ENCODE measurements at regions not wholly inside any gene's neighbourhood (a gene's known extent, or its start where the extent isn't known, plus 50 kb on each side); places are given as distances from the start of the nearest gene placed in this dataset.

- TF ChIP-seq, protein P1, sequence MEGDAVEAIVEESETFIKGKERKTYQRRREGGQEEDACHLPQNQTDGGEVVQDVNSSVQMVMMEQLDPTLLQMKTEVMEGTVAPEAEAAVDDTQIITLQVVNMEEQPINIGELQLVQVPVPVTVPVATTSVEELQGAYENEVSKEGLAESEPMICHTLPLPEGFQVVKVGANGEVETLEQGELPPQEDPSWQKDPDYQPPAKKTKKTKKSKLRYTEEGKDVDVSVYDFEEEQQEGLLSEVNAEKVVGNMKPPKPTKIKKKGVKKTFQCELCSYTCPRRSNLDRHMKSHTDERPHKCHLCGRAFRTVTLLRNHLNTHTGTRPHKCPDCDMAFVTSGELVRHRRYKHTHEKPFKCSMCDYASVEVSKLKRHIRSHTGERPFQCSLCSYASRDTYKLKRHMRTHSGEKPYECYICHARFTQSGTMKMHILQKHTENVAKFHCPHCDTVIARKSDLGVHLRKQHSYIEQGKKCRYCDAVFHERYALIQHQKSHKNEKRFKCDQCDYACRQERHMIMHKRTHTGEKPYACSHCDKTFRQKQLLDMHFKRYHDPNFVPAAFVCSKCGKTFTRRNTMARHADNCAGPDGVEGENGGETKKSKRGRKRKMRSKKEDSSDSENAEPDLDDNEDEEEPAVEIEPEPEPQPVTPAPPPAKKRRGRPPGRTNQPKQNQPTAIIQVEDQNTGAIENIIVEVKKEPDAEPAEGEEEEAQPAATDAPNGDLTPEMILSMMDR (IDR thresholded peaks at IDR 0.05; ENCODE audit: low read depth, low read length) = no peak
Measured at GRCh38 chr2:64238799-64239198, 94.6 kb upstream of the PELI1 start.

GRCh38 chr2:64243081-64244036 lies 99.1 kb upstream of the PELI1 start:
- TF ChIP-seq, protein P1 (IDR thresholded peaks at IDR 0.05; ENCODE audit: low read depth, low read length) = no peak

More at GRCh38 chr2:64238799-64239198, 94.6 kb upstream of the PELI1 start:
- no peak overlapping the region for H3K4me3 ChIP-seq (ENCODE audit: low read depth, low read length)

DNA sequence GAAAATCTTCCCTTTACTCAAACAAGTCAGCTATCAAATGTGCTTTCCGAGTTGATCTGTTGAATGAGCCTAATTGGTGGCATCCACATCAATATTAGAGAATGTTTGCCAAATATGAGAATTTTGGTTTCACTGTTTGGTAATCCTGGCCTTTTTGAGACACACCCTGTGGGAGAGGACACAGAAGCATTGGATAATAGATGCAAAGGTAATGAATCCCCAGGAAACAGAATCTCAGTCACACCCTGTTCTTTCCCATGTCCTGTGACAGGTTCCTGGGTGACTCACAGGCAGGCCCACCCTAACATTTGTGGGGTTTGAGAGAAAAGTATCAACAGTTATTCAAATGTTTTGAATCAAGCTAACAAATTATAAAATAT lies 99.8 kb upstream of the PELI1 start:
- no peak overlapping the region for H3K4me3 ChIP-seq (ENCODE audit: low read depth, low read length)
- TF ChIP-seq, protein P1 (IDR thresholded peaks at IDR 0.05; ENCODE audit: low read depth, low read length) = no peak

More at GRCh38 chr2:64243081-64244036, 99.1 kb upstream of the PELI1 start:
- no peak overlapping the region for H3K4me3 ChIP-seq (ENCODE audit: low read depth, low read length)

- no peak overlapping the region for H3K4me3 ChIP-seq (ENCODE audit: low read depth, low read length)
- TF ChIP-seq, protein P1 (IDR thresholded peaks at IDR 0.05; ENCODE audit: low read depth, low read length) = no peak
Measured at GRCh38 chr2:64245631-64246030, 101.4 kb upstream of the PELI1 start.

DNA sequence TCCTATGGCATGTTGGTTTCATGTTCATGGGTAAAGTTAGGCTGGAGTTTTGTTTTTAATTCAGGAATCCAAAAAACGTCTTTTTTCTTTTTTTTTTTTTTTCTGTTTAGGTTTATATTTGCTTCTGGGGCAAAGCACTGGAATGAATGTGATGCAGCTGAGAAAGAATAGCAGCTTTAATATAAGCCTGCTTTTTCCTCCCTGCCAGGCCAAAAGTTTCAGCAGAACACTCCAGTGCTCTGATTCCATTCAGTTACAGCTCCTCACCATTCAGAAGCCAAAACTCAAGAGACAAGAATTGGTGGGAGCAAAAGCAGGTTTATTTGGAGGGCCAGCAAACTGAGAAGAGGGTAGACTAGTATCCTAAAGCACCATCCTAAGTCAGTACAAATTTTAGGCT lies 102.7 kb upstream of the PELI1 start:
- TF ChIP-seq, protein P1 (IDR thresholded peaks at IDR 0.05; ENCODE audit: low read depth, low read length) = no peak
- H3K4me3 ChIP-seq (ENCODE audit: low read depth, low read length) = no peak overlapping the region

- TF ChIP-seq, protein P1 (IDR thresholded peaks at IDR 0.05; ENCODE audit: low read depth, low read length) = no peak
- no peak overlapping the region for H3K4me3 ChIP-seq (ENCODE audit: low read depth, low read length)
Measured at GRCh38 chr2:64249426-64249825, 105.2 kb upstream of the PELI1 start.

GRCh38 chr2:64250063-64250462 lies 105.8 kb upstream of the PELI1 start:
- TF ChIP-seq, protein P1 (IDR thresholded peaks at IDR 0.05; ENCODE audit: low read depth, low read length) = no peak
- H3K4me3 ChIP-seq (ENCODE audit: low read depth, low read length) = no peak overlapping the region
